Ovary (tissue), 3 donors: ENCODE measurements at regions not wholly inside any gene's neighbourhood (a gene's known extent, or its start where the extent isn't known, plus 50 kb on each side); places are given as distances from the start of the nearest gene placed in this dataset.

Experiments
- POLR2A ChIP-seq: fragments of 450-650 bp; IDR thresholded peaks from one replicate; pipeline ENCODE4 v1.6.1; 2017; ENCODE audit warnings: antibody characterized with exemption, mild to moderate bottlenecking, moderate library complexity
- TF ChIP-seq, protein P1 (sequence below), 3 donors: fragments of 450-650 bp in 2 of 3; fragments of 200-600 bp in 1 of 3; IDR thresholded peaks; one replicate each; pipeline versions ENCODE4 v1.5.1 to v1.8.0; 2016 to 2022; ENCODE audit warnings: antibody characterized with exemption in 3 of 3, mild to moderate bottlenecking in 1 of 3
- donor health status: DM: no; HTN: no; CAD: no.

DNA sequence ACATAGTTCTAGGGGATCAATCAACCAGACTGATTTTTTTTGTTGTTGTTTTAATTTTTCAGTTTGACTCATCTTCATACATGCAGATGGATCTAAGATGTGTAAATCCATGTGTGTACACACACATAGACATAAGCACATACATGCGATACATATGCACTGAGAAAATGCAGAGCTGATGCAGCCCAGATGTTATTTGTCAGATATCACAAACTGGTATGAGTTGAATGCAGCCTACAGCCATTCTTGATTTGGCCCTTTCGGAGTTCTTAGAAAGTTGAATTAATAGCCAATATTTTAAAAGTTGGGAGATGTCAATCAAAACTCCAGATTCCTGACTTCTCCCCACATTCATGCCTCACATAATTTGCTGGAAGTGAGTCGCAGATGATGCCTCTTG lies 180.4 kb downstream of the SPATA18 start:
- TF ChIP-seq, protein P1, sequence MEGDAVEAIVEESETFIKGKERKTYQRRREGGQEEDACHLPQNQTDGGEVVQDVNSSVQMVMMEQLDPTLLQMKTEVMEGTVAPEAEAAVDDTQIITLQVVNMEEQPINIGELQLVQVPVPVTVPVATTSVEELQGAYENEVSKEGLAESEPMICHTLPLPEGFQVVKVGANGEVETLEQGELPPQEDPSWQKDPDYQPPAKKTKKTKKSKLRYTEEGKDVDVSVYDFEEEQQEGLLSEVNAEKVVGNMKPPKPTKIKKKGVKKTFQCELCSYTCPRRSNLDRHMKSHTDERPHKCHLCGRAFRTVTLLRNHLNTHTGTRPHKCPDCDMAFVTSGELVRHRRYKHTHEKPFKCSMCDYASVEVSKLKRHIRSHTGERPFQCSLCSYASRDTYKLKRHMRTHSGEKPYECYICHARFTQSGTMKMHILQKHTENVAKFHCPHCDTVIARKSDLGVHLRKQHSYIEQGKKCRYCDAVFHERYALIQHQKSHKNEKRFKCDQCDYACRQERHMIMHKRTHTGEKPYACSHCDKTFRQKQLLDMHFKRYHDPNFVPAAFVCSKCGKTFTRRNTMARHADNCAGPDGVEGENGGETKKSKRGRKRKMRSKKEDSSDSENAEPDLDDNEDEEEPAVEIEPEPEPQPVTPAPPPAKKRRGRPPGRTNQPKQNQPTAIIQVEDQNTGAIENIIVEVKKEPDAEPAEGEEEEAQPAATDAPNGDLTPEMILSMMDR (IDR thresholded peaks at IDR 0.05) = no peak
- no peak for TF ChIP-seq POLR2A
